ENCODE measurements at regions not wholly inside any gene's neighbourhood (a gene's known extent, or its start where the extent isn't known, plus 50 kb on each side); places are given as distances from the start of the nearest gene placed in this dataset.
"Not testable (repeated sequence)": the region's sequence is repeated elsewhere in the genome, so short reads cannot be mapped to it uniquely, and the experiment has no call there.

- Histone ChIP-seq H4K20me1 (ENCODE audit: control insufficient read depth, extremely low read depth, insufficient read depth, low read length) (no peaks in the 10 kb centered on the region), H3K4me1 (ENCODE audit: control insufficient read depth, extremely low read depth, insufficient read depth, low read length) (no peaks in the 10 kb centered on the region), H3K36me3 (ENCODE audit: control insufficient read depth in 2 of 2, extremely low read depth in 1 of 2, insufficient read depth in 2 of 2, low read length in 2 of 2) (no peaks in the 10 kb centered on the region), H3K27me3 (ENCODE audit: control insufficient read depth, extremely low read depth, insufficient read depth, low read length) (no peaks in the 10 kb centered on the region), H3K27ac (ENCODE audit: control insufficient read depth, insufficient read depth, low read length) (no peak overlapping the region), H3K9me3 (ENCODE audit: control insufficient read depth, low read depth, low read length) (no peaks in the 10 kb centered on the region), H3K79me2 (ENCODE audit: control insufficient read depth, insufficient read depth, low read length) (no peaks in the 10 kb centered on the region), H3K9ac (ENCODE audit: control insufficient read depth, extremely low read depth, insufficient read depth, low read length) (no peak overlapping the region), H3K4me3 (ENCODE audit: control insufficient read depth in 2 of 3, extremely low read depth in 1 of 3, insufficient read depth in 2 of 3, low read depth in 1 of 3, low read length in 3 of 3) (no peak overlapping the region), H3K9me1 (ENCODE audit: control insufficient read depth, extremely low read depth, insufficient read depth, low read length) (no peaks in the 10 kb centered on the region), H3K4me2 (ENCODE audit: control insufficient read depth, extremely low read depth, insufficient read depth, low read depth, low read length) (no peak overlapping the region), H2AFZ (ENCODE audit: control insufficient read depth, low read length) (no peak overlapping the region)
- dilution Hi-C loops (cut with MboI; ENCODE audit: extremely low pct_ligation_motif_present, low sequenced_read_pairs) = no loop called here
- no peak for FAIRE-seq
- no peak for TF ChIP-seq EZH2 (IDR thresholded peaks at IDR 0.05; ENCODE audit: low read length)
- TF ChIP-seq, protein P1, sequence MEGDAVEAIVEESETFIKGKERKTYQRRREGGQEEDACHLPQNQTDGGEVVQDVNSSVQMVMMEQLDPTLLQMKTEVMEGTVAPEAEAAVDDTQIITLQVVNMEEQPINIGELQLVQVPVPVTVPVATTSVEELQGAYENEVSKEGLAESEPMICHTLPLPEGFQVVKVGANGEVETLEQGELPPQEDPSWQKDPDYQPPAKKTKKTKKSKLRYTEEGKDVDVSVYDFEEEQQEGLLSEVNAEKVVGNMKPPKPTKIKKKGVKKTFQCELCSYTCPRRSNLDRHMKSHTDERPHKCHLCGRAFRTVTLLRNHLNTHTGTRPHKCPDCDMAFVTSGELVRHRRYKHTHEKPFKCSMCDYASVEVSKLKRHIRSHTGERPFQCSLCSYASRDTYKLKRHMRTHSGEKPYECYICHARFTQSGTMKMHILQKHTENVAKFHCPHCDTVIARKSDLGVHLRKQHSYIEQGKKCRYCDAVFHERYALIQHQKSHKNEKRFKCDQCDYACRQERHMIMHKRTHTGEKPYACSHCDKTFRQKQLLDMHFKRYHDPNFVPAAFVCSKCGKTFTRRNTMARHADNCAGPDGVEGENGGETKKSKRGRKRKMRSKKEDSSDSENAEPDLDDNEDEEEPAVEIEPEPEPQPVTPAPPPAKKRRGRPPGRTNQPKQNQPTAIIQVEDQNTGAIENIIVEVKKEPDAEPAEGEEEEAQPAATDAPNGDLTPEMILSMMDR (optimal IDR thresholded peaks at IDR 0.05 in 1 of 3, IDR thresholded peaks at IDR 0.05 in 1 of 3, conservative IDR thresholded peaks at IDR 0.05 in 1 of 3; ENCODE audit: extremely low read depth in 1 of 3, insufficient read depth in 2 of 3, low read length in 3 of 3) = no peak
- no peak for DNase-seq (ENCODE audit: low read depth, low spot score)
These were observed 331.8 kb upstream of the ARHGEF26 start for GRCh38 chr3:153789380-153789779.

GRCh38 chr3:153797056-153797455 lies 324.1 kb upstream of the ARHGEF26 start:
- DNase-seq (ENCODE audit: low read depth, low spot score); H3K27me3 ChIP-seq (ENCODE audit: control insufficient read depth, extremely low read depth, insufficient read depth, low read length); H2AFZ ChIP-seq (ENCODE audit: control insufficient read depth, low read length); FAIRE-seq; H3K27ac ChIP-seq (ENCODE audit: control insufficient read depth, insufficient read depth, low read length); H3K36me3 ChIP-seq (ENCODE audit: control insufficient read depth in 2 of 2, extremely low read depth in 1 of 2, insufficient read depth in 2 of 2, low read length in 2 of 2); H3K4me3 ChIP-seq (ENCODE audit: control insufficient read depth in 2 of 3, extremely low read depth in 1 of 3, insufficient read depth in 2 of 3, low read depth in 1 of 3, low read length in 3 of 3); H3K9ac ChIP-seq (ENCODE audit: control insufficient read depth, extremely low read depth, insufficient read depth, low read length); H3K9me1 ChIP-seq (ENCODE audit: control insufficient read depth, extremely low read depth, insufficient read depth, low read length); H3K4me2 ChIP-seq (ENCODE audit: control insufficient read depth, extremely low read depth, insufficient read depth, low read depth, low read length); dilution Hi-C loops (cut with MboI; ENCODE audit: extremely low pct_ligation_motif_present, low sequenced_read_pairs); H4K20me1 ChIP-seq (ENCODE audit: control insufficient read depth, extremely low read depth, insufficient read depth, low read length); H3K79me2 ChIP-seq (ENCODE audit: control insufficient read depth, insufficient read depth, low read length); H3K4me1 ChIP-seq (ENCODE audit: control insufficient read depth, extremely low read depth, insufficient read depth, low read length); H3K9me3 ChIP-seq (ENCODE audit: control insufficient read depth, low read depth, low read length): not testable (repeated sequence)

DNA sequence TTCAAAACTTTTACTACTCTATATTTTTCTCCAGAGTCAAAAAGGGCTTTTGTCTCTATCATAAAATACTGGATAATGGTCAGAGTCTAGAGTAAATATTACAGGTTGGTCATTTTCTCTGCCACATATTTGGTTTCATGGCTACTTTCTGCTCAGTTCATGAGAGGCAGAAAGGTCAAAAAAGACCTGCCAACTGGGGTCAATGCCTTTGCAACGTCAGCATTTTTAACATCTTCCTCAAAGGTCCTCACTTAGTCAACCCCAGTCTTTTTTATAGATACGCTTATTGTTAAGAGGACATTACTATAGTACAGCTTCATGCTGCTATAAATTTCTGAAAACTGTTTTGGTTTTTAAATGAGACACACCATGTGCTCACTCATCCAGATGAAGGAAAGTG lies 312.1 kb upstream of the ARHGEF26 start:
- no peak for DNase-seq (ENCODE audit: low read depth, low spot score)
- Histone ChIP-seq H3K4me2 (ENCODE audit: control insufficient read depth, extremely low read depth, insufficient read depth, low read depth, low read length) (no peak overlapping the region), H3K27me3 (ENCODE audit: control insufficient read depth, extremely low read depth, insufficient read depth, low read length) (no peaks in the 10 kb centered on the region), H3K4me1 (ENCODE audit: control insufficient read depth, extremely low read depth, insufficient read depth, low read length) (no peaks in the 10 kb centered on the region), H4K20me1 (ENCODE audit: control insufficient read depth, extremely low read depth, insufficient read depth, low read length) (no peaks in the 10 kb centered on the region), H3K9me3 (ENCODE audit: control insufficient read depth, low read depth, low read length) (no peaks in the 10 kb centered on the region), H3K4me3 (ENCODE audit: control insufficient read depth in 2 of 3, extremely low read depth in 1 of 3, insufficient read depth in 2 of 3, low read depth in 1 of 3, low read length in 3 of 3) (no peak overlapping the region), H3K27ac (ENCODE audit: control insufficient read depth, insufficient read depth, low read length) (no peak overlapping the region), H3K9ac (ENCODE audit: control insufficient read depth, extremely low read depth, insufficient read depth, low read length) (no peak overlapping the region), H3K9me1 (ENCODE audit: control insufficient read depth, extremely low read depth, insufficient read depth, low read length) (no peaks in the 10 kb centered on the region), H3K36me3 (ENCODE audit: control insufficient read depth in 2 of 2, extremely low read depth in 1 of 2, insufficient read depth in 2 of 2, low read length in 2 of 2) (no peaks in the 10 kb centered on the region), H3K79me2 (ENCODE audit: control insufficient read depth, insufficient read depth, low read length) (no peaks in the 10 kb centered on the region), H2AFZ (ENCODE audit: control insufficient read depth, low read length) (no peak overlapping the region)
- dilution Hi-C loops (cut with MboI; ENCODE audit: extremely low pct_ligation_motif_present, low sequenced_read_pairs) = no loop called here
- TF ChIP-seq, protein P1 (optimal IDR thresholded peaks at IDR 0.05 in 1 of 3, IDR thresholded peaks at IDR 0.05 in 1 of 3, conservative IDR thresholded peaks at IDR 0.05 in 1 of 3; ENCODE audit: extremely low read depth in 1 of 3, insufficient read depth in 2 of 3, low read length in 3 of 3) = no peak
- TF ChIP-seq EZH2 (IDR thresholded peaks at IDR 0.05; ENCODE audit: low read length) = no peak
- no peak for FAIRE-seq
